Panc1 (cell line): ENCODE measurements at regions not wholly inside any gene's neighbourhood (a gene's known extent, or its start where the extent isn't known, plus 50 kb on each side); places are given as distances from the start of the nearest gene placed in this dataset.

Experiments
- ATAC-seq: fragments of 200-7000 bp; cut with Tn5 transposase; 2 replicates; pipeline ENCODE4 v1.9.1; 2020; ENCODE audit warnings: mild to moderate bottlenecking, moderate library complexity
- BruUV-seq: library from RNA; stranded (reverse); fragments of 400-500 nt; replicated peaks from 2 replicates; lab custom pipeline; 2021; lab: Mats Ljungman, UMichigan
- CTCF ChIA-PET: fragments of 300-600 bp; sonication (Branson Sonifier 250); formaldehyde crosslinking; loops from one replicate; lab custom pipeline; 2022; ENCODE audit warnings: antibody characterized with exemption; lab: Charles Lee
- POLR2A ChIA-PET: fragments of 300-600 bp; sonication (Branson Sonifier 250); formaldehyde crosslinking; loops from one replicate; lab custom pipeline; 2022; ENCODE audit warnings: antibody characterized with exemption; lab: Charles Lee
- DNase-seq: peaks from one replicate; pipeline ENCODE4 v3.0.0-alpha.2; 2010; ENCODE audit warnings: low read depth, low spot score
- H3K27ac ChIP-seq: 2 replicates; pipeline ENCODE4 v1.5.1; 2011; ENCODE audit warnings: mild to moderate bottlenecking, low read length, inconsistent platforms
- H3K27me3 ChIP-seq: fragments of 200-500 bp; sonication (Bioruptor generic); 2 replicates; pipeline ENCODE4 v1.6.0; 2014; ENCODE audit warnings: low read length, inconsistent platforms; ENCODE audit not compliant: control insufficient read depth, insufficient read depth
- H3K36me3 ChIP-seq: fragments of 200-500 bp; sonication (Bioruptor generic); 2 replicates; pipeline ENCODE4 v1.5.1; 2014; ENCODE audit warnings: inconsistent platforms, mild to moderate bottlenecking, low read length, moderate library complexity; ENCODE audit not compliant: control insufficient read depth, insufficient read depth
- H3K4me1 ChIP-seq: 2 replicates; pipeline ENCODE4 v1.5.1; 2011; ENCODE audit warnings: inconsistent platforms, mild to moderate bottlenecking, low read length, moderate library complexity; ENCODE audit not compliant: control insufficient read depth, insufficient read depth
- H3K4me3 ChIP-seq, 2 experiments: 2 replicates each; pipeline ENCODE4 v1.5.1; 2011 to 2012; ENCODE audit warnings: low read depth in 2 of 2, low read length in 2 of 2, mild to moderate bottlenecking in 2 of 2, inconsistent platforms in 1 of 2, moderate library complexity in 1 of 2
- H3K9me3 ChIP-seq: fragments of 200-500 bp; sonication (Bioruptor generic); 2 replicates; pipeline ENCODE4 v1.5.1; 2014; ENCODE audit warnings: low read depth, mild to moderate bottlenecking, inconsistent platforms, low read length, moderate library complexity; ENCODE audit not compliant: control insufficient read depth, insufficient read depth
- CTCF ChIP-seq: fragments of 450-650 bp; IDR thresholded peaks from 2 replicates; pipeline ENCODE4 v1.5.1; 2017; ENCODE audit warnings: mild to moderate bottlenecking
- POLR2AphosphoS5 ChIP-seq: IDR thresholded peaks from 2 replicates; pipeline ENCODE4 v1.6.1; 2012; ENCODE audit warnings: mild to moderate bottlenecking, low read depth, low read length, moderate library complexity
- REST ChIP-seq, 2 experiments: IDR thresholded peaks; 2 replicates each; pipeline ENCODE4 v1.6.1; 2011 to 2012; ENCODE audit warnings: low read depth in 2 of 2, control low read depth in 1 of 2, low read length in 1 of 2, mild to moderate bottlenecking in 1 of 2, moderate library complexity in 1 of 2; ENCODE audit not compliant: insufficient read depth in 1 of 2
- SIN3A ChIP-seq: IDR thresholded peaks from 2 replicates; pipeline ENCODE4 v1.6.1; 2012; ENCODE audit warnings: low read depth, mild to moderate bottlenecking, low read length, moderate library complexity, borderline replicate concordance; ENCODE audit not compliant: insufficient read depth
- TCF7L2 ChIP-seq: IDR thresholded peaks from 2 replicates; pipeline ENCODE4 v1.6.1; 2011; ENCODE audit warnings: mild to moderate bottlenecking, low read depth, low read length, inconsistent platforms
- in situ Hi-C: cut with HindIII; loops from 2 replicates; pipeline ENCODE4 v1.10.0; 2016; ENCODE audit warnings: low sequenced_read_pairs, low pct_unique_long_range_greater_than_20kb
- intact Hi-C: fragments of 100-400 bp; cut with micrococcal nuclease; formaldehyde crosslinking; loops from one replicate; pipeline ENCODE4 v1.10.0; 2022; ENCODE audit not compliant: unreplicated experiment

GRCh38 chr5:38749861-38750260 lies 96.0 kb upstream of the OSMR start:
- POLR2A ChIA-PET, result no interaction called here
- CTCF ChIA-PET, result no interaction called here
- Histone ChIP-seq H3K9me3 (no peaks in the 10 kb centered on the region), H3K4me1 (no peaks in the 10 kb centered on the region), H3K4me3 (no peak overlapping the region), H3K36me3 (no peaks in the 10 kb centered on the region), H3K27me3 (no peaks in the 10 kb centered on the region), H3K27ac (peak overlapping the region; percentile 48)
- no peak for DNase-seq
- ATAC-seq, result no peak
- TF ChIP-seq POLR2AphosphoS5, result no peak
- TF ChIP-seq SIN3A, result no peak
- no peak for TF ChIP-seq REST (IDR thresholded peaks at IDR 0.05; ENCODE audit: insufficient read depth in 1 of 2, low read depth in 2 of 2, low read length in 1 of 2)
- no peak for TF ChIP-seq TCF7L2
- no peak for TF ChIP-seq CTCF
- intact Hi-C loops (no loop called here), in situ Hi-C loops (no loop called here)
- no TSS peak for BruUV-seq

- ATAC-seq, result no peak
- H3K4me3 ChIP-seq, result no peak overlapping the region
- H3K36me3 ChIP-seq, result no peaks in the 10 kb centered on the region
- intact Hi-C loops, result no loop called here
- in situ Hi-C loops, result no loop called here
- ChIA-PET CTCF (interaction anchor here (0.6 to 1.5 kb wide), 3 partner anchors 59 to 345 kb away, joined by 4 to 5 read pairs (median 5); no protein-coding TSS in a partner anchor), POLR2A (no interaction called here)
- DNase-seq, result no peak
- H3K9me3 ChIP-seq, result no peaks in the 10 kb centered on the region
- H3K4me1 ChIP-seq, result no peaks in the 10 kb centered on the region
- no TSS peak for BruUV-seq
- peak overlapping the region; percentile 46; the same call in 1 of the 2 replicates for H3K27ac ChIP-seq
- no peak for TF ChIP-seq TCF7L2
- no peak for TF ChIP-seq POLR2AphosphoS5
- TF ChIP-seq SIN3A, result no peak
- TF ChIP-seq CTCF, result peak; percentile 33; the same call in 1 of the 2 replicates
- TF ChIP-seq REST (IDR thresholded peaks at IDR 0.05; ENCODE audit: insufficient read depth in 1 of 2, low read depth in 2 of 2, low read length in 1 of 2), result no peak
- H3K27me3 ChIP-seq, result no peaks in the 10 kb centered on the region
These were observed 94.7 kb upstream of the OSMR start for GRCh38 chr5:38751103-38751502.
